ENCODE measurements at regions not wholly inside any gene's neighbourhood (a gene's known extent, or its start where the extent isn't known, plus 50 kb on each side); places are given as distances from the start of the nearest gene placed in this dataset.

DNA sequence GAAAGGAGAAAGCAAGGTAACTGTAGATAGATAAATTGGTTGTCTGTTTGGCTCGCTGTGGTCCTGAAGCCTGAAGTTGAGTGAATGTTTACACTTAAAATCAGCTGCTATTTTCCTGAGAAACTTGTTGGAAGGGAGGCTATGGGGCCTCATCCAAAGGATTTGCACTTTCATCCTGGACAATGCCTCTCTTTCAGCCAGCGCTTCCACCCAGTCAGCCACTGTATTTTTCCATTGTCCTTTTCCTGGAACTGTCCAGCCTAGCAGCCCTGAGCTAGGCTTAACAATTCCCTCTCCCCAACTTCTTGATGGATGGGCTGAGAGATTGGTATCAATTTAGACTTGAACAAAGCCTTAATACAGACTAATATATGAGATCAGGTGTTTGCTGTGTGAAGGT lies 429.2 kb downstream of the DMAC1 start:
- ChIA-PET CTCF (ENCODE audit: low intra/inter-chr PET ratio, low total read pairs) (no interaction called here), POLR2A (no interaction called here)
- H3K79me2 ChIP-seq (ENCODE audit: insufficient read depth, low read length) = no peaks in the 10 kb centered on the region
- H3K4me3 ChIP-seq (replicated peaks in 1 of 3; ENCODE audit: insufficient read depth in 1 of 3, low read depth in 2 of 3, low read length in 3 of 3) = no peak overlapping the region
- H3K36me3 ChIP-seq (replicated peaks in 1 of 2; ENCODE audit: control insufficient read depth in 1 of 2, insufficient read depth in 2 of 2, low read length in 2 of 2) = no peaks in the 10 kb centered on the region
- FAIRE-seq = no peak
- H3K27me3 ChIP-seq (ENCODE audit: control insufficient read depth in 1 of 2, insufficient read depth in 2 of 2, low read length in 2 of 2) = no peaks in the 10 kb centered on the region
- 0% methylated on average over 2 of the region's 2 CpGs for WGBS (ENCODE audit: low lambda C conversion rate)
- peak; percentile 84 for ATAC-seq
- H3K9me3 ChIP-seq (ENCODE audit: low read length) = no peaks in the 10 kb centered on the region
- H3K9ac ChIP-seq (ENCODE audit: insufficient read depth, low read depth, low read length) = no peak overlapping the region
- no peak overlapping the region for H3K4me2 ChIP-seq (ENCODE audit: low read depth, low read length)
- no peak overlapping the region for H3K27ac ChIP-seq (ENCODE audit: extremely low read length, insufficient read depth, low read length)
- in situ Hi-C loops (cut with HindIII; ENCODE audit: extremely low pct_ligation_motif_present, low pct_unique_long_range_greater_than_20kb) = no loop called here
- H2AFZ ChIP-seq (ENCODE audit: low read length) = no peak overlapping the region
- no TSS peak for BruUV-seq (replicated peaks)
- peak; percentile 25 for DNase-seq (ENCODE audit: low spot score)
- intact Hi-C loops (cut with micrococcal nuclease; ENCODE audit: unreplicated experiment) = no loop called here
- no peaks in the 10 kb centered on the region for H4K20me1 ChIP-seq (ENCODE audit: insufficient read depth, low read length)
- peaks cover 25% of the 10 kb centered on the region for H3K4me1 ChIP-seq (ENCODE audit: insufficient read depth, low read length)
- TF ChIP-seq SOX13 (IDR thresholded peaks at IDR 0.05) (peak; percentile 59; the same call in 1 of the 2 replicates), SOX13 (CRISPR knock-in tag; conservative IDR thresholded peaks at IDR 0.05 in 1 of 2, IDR thresholded peaks at IDR 0.05 in 1 of 2) (peak in 1 of 2 experiments; percentile 95; a peak in 2 of 4 replicates), ZNF644 (CRISPR knock-in tag; IDR thresholded peaks at IDR 0.05; ENCODE audit: low read depth) (peak; percentile 90), ZNF331 (CRISPR knock-in tag; IDR thresholded peaks at IDR 0.05) (peak; percentile 53; the same call in 1 of the 2 replicates), TFAP4 (IDR thresholded peaks at IDR 0.05; ENCODE audit: borderline replicate concordance, low read depth) (peak; percentile 87), TBX2 (CRISPR knock-in tag; IDR thresholded peaks at IDR 0.05; ENCODE audit: borderline replicate concordance) (no peak), ZBTB49 (CRISPR knock-in tag; IDR thresholded peaks at IDR 0.05; ENCODE audit: borderline replicate concordance) (no peak), REST (IDR thresholded peaks at IDR 0.05; ENCODE audit: borderline replicate concordance in 1 of 2, low read depth in 1 of 2, low read length in 2 of 2) (peak; percentile 27 to 90), SOX6 (IDR thresholded peaks at IDR 0.05) (no peak), SOX6 (CRISPR knock-in tag; IDR thresholded peaks at IDR 0.05) (peak; percentile 86), FOXO1 (CRISPR knock-in tag; IDR thresholded peaks at IDR 0.05) (0 out of 2 replicates have a peak, but pooled peaks have one; percentile 42), EP300 (IDR thresholded peaks at IDR 0.05; ENCODE audit: low read depth in 2 of 2, low read length in 2 of 2) (peak in 1 of 2 experiments; percentile 44; a peak in 1 of 4 replicates), EP300 (CRISPR knock-in tag; IDR thresholded peaks at IDR 0.05; ENCODE audit: borderline replicate concordance) (no peak), XRCC5 (optimal IDR thresholded peaks at IDR 0.05; ENCODE audit: low read length) (peak; percentile 47), RNF219 (CRISPR knock-in tag; IDR thresholded peaks at IDR 0.05) (no peak)

Data from HepG2 (cell line).